ENCODE measurements at regions not wholly inside any gene's neighbourhood (a gene's known extent, or its start where the extent isn't known, plus 50 kb on each side); places are given as distances from the start of the nearest gene placed in this dataset.

DNA sequence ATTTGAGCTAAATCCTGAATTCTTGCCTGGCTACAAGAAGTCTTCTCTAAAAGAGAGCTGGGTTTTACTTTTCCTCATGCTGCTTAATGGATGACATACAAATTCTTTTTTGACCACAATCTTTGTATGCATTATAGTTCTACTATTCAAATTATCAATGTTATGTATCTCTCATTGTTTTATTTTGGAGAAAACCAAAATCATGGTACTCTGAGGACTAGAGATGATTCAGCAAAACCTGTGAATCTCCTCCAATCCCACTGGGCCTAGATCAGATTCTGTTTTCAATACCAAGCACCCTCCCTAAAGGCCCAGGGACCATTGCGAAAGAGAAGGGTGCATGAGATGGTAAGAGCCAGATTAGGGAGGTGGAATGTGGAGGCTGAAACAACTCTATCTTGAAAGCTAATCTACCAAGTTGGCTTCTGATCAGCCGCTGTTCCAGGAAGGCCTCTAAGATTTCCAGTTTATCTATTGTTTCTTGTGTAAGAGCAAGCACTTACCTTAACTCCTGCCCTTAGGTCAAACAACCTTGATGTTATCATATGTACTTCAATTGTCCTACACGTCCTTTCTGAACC is 547.2 kb downstream of the PLPP3 start:
- no peak for DNase-seq (ENCODE audit: extremely low spot score, unreplicated experiment)
- Mint-ChIP-seq H3K27ac (no peak overlapping the region), H3K27me3 (peaks cover 5% of the 10 kb centered on the region), H3K4me3 (no peak overlapping the region), H3K9me3 (peaks cover 7% of the 10 kb centered on the region), H3K4me1 (ENCODE audit: unreplicated experiment) (peaks cover 25% of the 10 kb centered on the region), H3K36me3 (no peaks in the 10 kb centered on the region)
- TF ChIP-seq, protein P1, sequence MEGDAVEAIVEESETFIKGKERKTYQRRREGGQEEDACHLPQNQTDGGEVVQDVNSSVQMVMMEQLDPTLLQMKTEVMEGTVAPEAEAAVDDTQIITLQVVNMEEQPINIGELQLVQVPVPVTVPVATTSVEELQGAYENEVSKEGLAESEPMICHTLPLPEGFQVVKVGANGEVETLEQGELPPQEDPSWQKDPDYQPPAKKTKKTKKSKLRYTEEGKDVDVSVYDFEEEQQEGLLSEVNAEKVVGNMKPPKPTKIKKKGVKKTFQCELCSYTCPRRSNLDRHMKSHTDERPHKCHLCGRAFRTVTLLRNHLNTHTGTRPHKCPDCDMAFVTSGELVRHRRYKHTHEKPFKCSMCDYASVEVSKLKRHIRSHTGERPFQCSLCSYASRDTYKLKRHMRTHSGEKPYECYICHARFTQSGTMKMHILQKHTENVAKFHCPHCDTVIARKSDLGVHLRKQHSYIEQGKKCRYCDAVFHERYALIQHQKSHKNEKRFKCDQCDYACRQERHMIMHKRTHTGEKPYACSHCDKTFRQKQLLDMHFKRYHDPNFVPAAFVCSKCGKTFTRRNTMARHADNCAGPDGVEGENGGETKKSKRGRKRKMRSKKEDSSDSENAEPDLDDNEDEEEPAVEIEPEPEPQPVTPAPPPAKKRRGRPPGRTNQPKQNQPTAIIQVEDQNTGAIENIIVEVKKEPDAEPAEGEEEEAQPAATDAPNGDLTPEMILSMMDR (conservative IDR thresholded peaks at IDR 0.05), result no peak

DNA sequence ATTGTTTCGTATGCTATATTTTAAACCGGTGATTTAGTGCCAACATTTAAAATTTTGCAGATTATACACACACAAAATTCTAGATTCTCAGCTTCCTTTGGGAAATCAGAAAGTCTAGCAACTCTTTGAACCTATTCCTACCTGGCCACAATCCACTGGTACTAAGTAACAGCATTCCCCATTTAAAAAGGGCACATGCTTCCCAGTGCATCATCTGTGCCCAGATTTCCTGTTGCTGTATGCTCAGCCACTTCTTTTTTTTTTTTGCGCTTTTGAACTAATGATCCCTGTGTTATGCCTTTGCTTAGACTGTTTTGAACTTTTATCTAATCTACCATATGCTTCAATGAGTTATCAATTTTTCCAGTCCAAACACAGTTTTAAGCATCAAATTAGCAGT is 548.4 kb downstream of the PLPP3 start:
- Mint-ChIP-seq H3K4me3 (no peak overlapping the region), H3K9me3 (peaks cover 11% of the 10 kb centered on the region), H3K36me3 (no peaks in the 10 kb centered on the region), H3K27me3 (peaks cover 5% of the 10 kb centered on the region), H3K27ac (no peak overlapping the region), H3K4me1 (ENCODE audit: unreplicated experiment) (peaks cover 23% of the 10 kb centered on the region)
- DNase-seq (ENCODE audit: extremely low spot score, unreplicated experiment), result no peak
- TF ChIP-seq, protein P1 (conservative IDR thresholded peaks at IDR 0.05), result no peak

DNA sequence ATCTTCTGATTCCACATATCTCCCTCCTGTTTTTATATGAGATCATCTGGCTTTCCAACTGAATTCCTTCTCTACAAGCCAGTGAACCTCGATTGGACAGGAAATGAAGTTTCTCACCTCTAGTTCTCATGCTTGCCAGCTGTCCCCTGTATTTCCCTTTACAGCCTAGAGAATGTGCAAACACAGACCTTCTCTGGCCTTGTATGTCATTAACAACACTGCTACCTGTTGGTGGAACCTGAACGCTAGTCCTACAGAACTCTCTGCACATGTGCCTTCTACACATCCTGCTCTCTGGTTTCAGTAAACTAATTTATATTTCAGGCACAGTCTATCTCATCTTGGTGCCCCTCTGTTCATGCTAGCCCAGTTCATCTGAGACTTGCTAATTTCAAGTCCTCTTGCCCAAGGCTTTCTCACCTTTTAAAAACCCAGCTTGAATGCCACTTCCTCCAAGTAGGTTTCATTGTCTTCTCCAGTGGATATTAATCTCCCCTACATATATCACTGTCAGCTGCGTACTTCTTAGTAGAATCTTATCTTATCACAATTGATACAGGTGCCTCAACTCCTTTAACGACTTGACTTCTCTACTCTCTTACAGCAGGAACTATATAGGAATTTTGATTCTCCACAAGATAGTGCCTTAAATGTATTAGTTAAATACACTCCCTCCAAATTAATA is 549.9 kb downstream of the PLPP3 start:
- Mint-ChIP-seq H3K36me3 (no peaks in the 10 kb centered on the region), H3K27me3 (no peaks in the 10 kb centered on the region), H3K27ac (no peak overlapping the region), H3K9me3 (peaks cover 14% of the 10 kb centered on the region), H3K4me3 (no peak overlapping the region), H3K4me1 (ENCODE audit: unreplicated experiment) (peaks cover 19% of the 10 kb centered on the region)
- no peak for DNase-seq (ENCODE audit: extremely low spot score, unreplicated experiment)
- TF ChIP-seq, protein P1 (conservative IDR thresholded peaks at IDR 0.05), result no peak

DNA sequence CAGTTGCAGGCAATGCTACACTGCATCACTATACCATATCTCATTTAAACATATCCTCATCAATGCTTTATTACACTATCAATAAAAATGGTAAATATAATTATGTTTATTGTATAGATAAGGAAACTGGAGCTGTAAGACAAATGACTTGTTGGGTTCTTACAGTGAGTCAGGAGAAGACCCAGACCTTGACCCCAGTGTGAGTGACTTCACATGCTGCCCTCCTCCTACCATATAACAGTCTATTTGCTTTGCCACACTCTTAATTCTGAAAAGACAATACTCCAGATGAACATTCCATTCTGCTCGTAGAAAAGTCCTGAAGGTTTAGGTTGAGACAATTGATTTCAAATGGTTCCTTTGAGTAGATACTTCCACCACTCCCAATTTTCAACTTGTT is 550.5 kb downstream of the PLPP3 start:
- no peak for DNase-seq (ENCODE audit: extremely low spot score, unreplicated experiment)
- TF ChIP-seq, protein P1 (conservative IDR thresholded peaks at IDR 0.05), result no peak
- peaks cover 19% of the 10 kb centered on the region for H3K4me1 Mint-ChIP-seq (ENCODE audit: unreplicated experiment)
- peaks cover 14% of the 10 kb centered on the region for H3K9me3 Mint-ChIP-seq
- H3K4me3 Mint-ChIP-seq, result no peak overlapping the region
- H3K27me3 Mint-ChIP-seq, result no peaks in the 10 kb centered on the region
- H3K27ac Mint-ChIP-seq, result no peak overlapping the region
- no peaks in the 10 kb centered on the region for H3K36me3 Mint-ChIP-seq

DNA sequence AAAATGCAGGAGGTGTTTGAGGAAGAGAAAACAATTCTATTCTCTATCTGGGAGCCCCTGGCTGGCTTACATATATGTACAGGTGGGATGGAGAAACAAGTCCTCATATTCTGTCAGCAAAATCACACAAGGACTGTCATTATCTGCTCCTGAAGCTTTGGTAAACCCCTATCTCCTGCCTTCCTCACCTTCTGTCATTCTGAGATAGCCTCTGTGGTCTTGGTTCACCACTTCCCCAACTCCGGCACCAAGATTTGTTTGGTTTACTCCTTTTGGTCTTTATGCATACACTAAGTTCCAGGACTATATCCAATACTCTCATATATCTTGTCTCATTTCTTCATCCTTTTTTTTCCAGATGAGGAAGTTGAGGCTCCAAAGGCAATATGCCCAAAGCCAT is 551.1 kb downstream of the PLPP3 start:
- TF ChIP-seq, protein P1 (conservative IDR thresholded peaks at IDR 0.05), result no peak
- no peaks in the 10 kb centered on the region for H3K27me3 Mint-ChIP-seq
- H3K36me3 Mint-ChIP-seq, result no peaks in the 10 kb centered on the region
- H3K4me3 Mint-ChIP-seq, result no peak overlapping the region
- H3K4me1 Mint-ChIP-seq (ENCODE audit: unreplicated experiment), result peaks cover 15% of the 10 kb centered on the region
- H3K9me3 Mint-ChIP-seq, result peaks cover 17% of the 10 kb centered on the region
- H3K27ac Mint-ChIP-seq, result no peak overlapping the region
- DNase-seq (ENCODE audit: extremely low spot score, unreplicated experiment), result no peak
